SH-SY5Y (cell line): ENCODE measurements at regions not wholly inside any gene's neighbourhood (a gene's known extent, or its start where the extent isn't known, plus 50 kb on each side); places are given as distances from the start of the nearest gene placed in this dataset.

Experiments used
- GATA2 ChIP-seq: IDR thresholded peaks from 2 replicates; pipeline ENCODE4 v1.6.1; 2011; ENCODE audit warnings: mild to moderate bottlenecking, low read depth, low read length
- GATA3 ChIP-seq: IDR thresholded peaks from 2 replicates; pipeline ENCODE4 v1.6.1; 2011; ENCODE audit warnings: low read depth, mild to moderate bottlenecking, low read length, moderate library complexity

- TF ChIP-seq GATA2: no peak
- no peak for TF ChIP-seq GATA3
Observed at GRCh38 chr13:107819071-107819470, 396.3 kb downstream of the LIG4 start.
